ENCODE measurements at regions not wholly inside any gene's neighbourhood (a gene's known extent, or its start where the extent isn't known, plus 50 kb on each side); places are given as distances from the start of the nearest gene placed in this dataset.

DNA sequence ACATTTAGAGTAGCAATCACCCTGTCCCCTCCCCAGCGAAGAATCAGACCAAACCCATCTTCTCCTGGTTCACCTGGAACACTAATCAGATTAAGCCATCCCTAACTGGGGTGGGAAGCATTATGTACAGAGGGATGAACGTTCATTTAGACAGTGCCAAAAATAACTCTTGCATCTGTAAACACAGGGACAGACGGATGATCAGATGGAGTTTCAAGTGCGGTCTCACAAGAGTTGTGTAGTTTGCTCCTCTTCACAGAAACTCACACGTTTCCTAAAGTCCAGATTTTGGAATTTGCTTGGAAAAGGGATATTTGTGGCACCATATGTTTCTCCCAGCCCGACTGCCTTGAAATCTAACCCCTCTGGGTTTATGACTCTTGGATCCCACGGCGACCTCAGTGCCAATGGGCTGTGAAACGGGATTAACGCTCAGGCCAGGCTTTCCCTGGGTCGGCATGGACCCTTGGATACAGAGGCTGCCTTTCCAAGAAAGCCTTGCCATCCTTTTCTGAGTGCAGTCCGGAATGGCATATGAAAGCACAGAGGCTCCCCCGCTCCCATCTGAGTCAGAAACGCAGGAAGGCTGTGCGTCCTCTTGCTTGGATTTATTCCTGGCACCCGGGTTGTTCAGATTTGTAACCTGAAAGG, 293.2 kb upstream of the HABP2 start:
- DNase-seq, result no peak

DNA sequence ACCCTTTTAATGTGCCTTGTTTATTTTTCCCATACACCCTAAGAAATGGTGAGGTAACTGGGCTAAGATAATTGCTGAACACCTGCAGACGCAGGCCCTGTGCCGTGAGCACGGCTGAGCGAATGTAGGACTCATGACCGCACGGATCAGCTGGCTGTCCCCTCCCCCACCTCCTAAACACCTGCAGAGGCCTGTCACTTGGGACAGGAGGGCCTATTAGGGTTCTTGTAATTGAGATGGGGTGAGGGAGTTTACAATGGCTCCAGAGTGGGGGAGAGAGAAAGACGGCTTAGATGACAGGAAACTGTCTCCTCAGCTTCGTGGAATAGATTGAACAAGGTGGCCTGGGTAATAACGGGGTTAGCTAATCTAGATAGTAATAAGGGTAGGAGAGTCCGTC, 291.7 kb upstream of the HABP2 start:
- no peak for DNase-seq

DNA sequence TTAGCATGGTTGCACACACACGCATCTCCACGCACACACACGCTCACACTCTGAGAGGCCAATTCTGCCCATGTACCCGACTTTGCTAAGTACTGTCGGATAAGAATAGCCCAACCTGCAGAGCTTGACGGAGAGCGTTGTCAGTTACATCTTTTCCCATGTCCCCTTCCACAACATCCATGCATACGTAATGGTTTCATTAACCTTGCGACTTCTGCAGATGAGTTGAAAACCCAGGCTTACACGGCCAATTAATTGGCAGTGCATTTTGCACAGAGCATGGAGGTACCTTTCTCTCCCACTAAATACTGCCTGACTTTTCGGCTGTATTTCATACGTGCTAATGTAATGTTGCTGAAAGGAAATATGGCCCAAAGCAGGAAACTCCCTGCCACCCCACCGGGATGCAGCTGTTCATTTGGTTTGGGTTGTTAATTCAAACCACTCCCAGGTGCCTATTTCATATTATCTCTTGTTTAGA, 291.2 kb upstream of the HABP2 start:
- DNase-seq, result no peak

DNA sequence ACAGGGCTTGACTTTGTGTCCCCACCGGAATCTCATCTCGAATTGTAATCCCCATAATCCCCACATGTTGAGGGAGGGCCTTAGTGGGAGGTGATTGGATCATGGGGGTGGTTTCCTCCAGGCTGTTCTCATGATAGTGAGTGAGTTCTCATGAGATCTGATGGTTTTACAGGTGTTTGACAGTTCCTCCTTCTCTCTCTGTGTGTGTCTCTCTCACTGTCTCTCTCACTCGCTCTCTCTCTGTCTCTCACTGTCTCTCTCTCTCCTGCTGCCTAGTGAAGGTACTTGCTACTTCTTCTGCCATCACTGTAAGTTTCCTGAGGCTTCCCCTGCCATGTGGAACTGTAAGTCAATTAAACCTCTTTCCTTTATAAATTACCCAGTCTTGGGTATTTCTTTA, 289.8 kb upstream of the HABP2 start:
- no peak for DNase-seq

DNA sequence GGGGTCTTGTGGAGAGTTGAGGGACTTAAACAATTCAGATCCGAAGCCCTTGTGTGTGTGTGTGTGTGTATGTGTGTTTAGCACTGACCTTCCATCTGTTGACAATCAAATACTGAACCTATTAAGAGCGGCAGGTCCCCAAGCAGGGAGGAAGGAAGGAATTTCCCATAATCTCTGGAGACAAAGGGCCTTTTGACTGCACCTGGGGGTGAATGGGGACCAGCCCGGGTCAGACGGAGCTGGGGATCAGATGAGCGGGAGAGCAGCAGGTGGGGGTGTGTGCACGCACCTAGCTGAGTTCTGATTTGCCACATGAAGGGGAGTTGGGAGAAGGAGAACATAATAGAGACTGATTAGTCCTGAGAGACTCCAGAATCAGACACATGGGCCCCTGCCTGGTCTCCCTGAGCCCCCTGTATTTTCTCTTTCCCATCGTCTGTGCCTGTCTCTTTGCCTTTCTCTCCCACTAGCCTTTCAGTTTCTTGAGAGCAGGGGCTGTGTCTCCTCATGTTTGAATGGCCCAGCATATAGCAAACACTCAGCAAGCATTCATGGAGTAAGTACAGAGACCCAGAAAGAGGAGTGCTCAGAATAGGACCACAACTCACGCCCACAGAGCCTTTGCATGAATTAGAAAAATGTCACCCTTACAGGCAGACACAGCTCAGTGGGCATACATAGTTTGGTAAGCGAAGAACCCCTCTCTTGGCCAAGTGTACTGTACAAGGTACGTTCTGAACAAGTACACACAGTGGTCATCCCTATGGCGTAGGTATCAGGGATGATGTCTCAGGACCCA, 288.3 kb upstream of the HABP2 start:
- DNase-seq, result no peak

DNA sequence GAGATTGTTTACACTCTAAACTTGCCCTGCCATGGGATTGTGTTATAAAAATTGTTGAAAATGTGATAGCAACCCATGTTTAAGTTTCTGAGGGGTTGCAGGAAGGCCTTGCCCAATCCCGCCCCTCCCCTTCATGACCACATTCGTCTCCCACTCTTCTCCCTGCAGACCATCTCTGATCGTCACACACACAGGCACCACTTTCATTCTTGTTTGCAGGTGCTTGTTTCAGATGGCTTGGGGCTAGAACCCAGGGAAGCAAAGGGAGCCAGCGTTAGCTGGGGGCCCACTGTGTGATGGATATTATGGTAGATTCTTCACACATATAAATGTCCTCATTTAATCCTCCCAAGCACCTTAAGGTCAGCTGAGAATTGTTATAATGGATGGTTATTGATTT, 286.7 kb upstream of the HABP2 start:
- DNase-seq, result no peak

DNA sequence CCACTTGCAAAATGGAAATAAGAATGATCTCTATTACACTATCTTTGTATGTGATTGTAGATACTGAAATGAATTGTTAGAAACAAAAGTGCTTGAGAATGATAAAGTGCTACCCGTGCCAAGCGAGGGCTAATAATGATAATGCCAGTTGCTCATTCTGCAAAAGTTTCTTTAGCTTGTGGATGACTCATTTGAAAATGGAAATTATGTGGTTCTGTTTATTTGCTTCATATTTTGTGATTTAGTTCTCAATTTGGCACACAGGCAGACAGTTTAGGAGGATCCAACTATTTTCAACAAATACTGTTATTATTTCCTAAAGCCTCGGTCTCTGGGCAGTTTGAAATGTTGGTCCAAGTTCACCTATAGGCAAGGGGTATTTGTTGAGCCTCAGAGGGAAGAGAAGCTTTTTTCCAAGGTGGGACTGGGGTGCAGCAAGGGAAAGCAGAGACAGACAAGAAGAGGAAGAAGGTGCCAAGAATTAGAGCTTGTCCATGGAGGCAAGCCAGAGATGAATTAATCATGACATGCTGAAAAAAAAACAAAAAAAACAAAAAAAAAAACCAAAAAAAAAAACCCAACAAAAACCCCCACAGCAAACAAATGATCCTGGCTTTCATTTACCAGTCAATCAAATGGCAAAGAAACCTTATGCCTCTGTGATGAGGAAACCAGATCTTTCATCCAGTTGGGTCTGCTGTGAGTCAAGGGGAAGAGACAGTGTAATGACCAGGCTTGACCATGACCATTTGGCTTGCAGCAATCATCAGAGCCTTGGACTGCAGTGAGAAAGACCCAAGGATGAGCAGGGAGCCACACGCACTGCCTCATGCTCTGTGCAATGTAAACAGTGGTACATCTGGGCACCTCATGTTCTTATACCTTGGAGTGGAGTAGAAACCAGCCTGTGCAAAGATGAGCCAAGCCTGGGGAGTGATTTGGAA, 285.0 kb upstream of the HABP2 start:
- DNase-seq, result no peak

DNA sequence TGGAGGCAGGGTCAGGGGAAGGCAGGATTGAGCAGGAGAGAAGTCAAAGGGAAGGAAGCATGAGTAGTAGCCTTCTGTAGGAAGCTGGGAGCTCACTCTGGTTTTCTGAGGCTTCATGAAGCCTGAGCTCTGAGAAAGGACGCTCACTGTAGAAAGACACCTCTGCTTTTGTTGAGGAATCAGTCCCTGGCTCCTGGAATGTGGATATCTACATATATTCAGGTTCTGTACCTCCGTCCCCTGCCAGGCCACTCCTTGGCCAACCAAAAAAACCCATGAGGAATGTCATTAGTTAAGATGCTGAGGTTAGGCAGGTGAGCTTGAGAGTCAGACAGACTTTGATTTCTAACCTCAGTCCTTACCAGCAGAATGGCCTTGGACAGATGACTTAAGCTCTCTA, 283.5 kb upstream of the HABP2 start:
- no peak for DNase-seq

DNA sequence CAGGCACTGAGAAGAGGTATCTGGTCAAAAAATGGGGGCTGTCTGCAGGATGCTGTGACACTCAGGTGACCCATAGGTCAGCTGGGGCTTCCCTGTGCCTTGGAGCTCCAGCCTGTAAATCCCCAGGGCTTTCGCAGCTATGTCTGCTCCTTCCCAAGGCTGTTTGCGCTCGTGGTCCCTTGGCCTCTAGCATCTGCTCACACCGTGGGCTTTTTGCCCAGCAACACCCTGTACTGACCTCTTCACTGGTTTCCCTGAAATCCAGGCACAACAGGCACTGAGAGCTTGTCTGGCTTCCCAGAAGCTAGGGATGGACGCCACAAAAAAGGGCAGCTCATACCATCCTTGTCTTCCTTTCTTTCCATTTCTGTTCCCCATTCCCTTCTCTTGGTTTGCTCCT, 280.3 kb upstream of the HABP2 start:
- no peak for DNase-seq

DNA sequence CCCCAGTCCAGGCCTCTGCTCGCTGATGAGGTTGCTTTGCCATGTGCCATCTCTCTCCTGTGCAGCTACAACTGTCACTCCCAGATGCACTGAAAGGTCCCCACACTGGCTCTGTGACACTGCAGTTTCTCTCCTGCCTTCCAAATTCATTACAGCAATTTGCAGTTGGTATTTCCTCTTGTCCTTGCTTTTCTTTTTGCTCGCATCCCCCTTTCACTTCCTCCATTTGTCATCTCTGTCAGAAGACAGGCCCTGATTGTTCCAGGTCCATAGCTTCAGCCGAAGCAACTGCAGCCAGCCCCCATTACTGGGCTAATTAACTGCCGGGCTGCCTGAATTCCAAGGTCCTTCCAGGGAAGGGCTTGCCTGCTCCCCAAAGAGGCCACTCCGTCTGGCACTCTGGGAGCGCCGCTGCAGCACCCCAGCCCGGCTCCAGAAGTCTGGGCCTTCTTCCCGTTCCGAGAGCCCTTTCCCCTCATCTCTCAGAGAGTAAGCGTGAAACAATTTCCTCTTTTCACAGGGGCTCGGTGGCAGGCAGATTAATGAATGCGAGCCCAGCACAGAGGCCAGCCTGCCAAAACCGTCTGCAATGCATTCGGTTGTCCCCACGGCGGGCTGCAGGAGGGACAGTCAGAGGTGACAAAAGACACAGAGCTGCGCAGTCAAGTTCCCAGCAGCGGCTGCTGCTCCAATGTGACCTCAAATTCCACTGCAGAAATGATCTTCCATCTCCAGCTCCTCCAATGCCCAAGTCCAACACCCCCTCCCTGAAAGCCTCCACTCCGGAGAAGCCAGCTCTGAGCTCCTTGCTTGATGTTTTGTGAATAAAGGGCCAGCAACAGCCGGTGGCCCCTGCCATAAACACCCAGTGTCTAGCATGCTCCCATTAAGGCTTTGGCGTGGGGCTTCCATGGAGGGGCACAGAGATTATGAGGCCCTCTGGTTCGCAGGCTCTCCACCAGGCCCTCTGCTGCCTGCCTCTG, 279.4 kb upstream of the HABP2 start:
- DNase-seq, result no peak

DNA sequence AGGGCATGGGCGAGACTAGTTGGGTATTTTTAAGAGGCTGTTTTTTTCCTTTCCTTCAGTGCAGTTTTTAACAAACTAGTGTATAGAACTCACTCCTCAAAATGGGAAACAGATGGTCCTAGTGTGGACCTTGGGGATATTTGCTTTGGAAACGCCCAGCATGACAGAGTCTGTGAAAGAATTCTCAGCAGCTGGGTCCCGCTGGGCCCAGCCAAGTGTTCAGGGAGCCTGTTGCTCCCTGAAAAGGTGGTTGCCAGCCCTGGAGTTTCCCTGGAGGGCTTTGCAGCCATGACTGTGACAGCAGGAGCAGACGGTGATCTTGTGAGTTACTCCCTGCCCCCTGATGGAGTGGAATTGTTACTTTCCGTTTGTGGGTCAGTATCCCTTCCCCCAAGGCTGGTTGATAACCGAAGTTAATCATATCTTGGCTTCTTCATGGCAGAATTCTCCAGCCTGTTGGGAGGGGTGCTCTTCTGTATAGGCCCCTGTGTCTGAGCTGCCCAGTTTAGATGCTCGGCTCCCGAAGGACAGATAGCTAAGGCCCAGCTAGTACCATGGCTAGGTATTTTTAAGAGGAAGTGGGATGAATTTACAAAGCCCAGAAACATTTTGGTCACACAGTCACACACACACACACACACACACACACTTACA, 278.6 kb upstream of the HABP2 start:
- DNase-seq, result no peak

DNA sequence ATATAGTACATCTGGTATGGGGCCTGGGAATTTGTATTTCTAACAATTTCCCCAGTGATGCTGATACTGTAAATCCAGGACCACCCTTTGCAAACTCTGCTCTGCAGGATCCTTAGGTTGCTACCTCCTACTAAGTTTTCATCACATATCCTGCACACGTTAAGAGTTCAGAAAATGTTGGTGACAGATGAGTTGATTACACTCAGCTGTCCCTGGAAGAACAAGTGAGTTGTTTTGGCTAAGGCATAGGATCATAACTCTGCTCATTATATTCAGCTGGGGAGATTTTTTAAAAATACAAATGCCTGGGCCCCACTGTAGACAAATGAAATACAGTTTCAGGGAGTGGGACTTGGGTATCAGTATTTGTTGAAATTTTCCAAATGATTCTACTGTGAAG, 274.6 kb upstream of the HABP2 start:
- no peak for DNase-seq

DNA sequence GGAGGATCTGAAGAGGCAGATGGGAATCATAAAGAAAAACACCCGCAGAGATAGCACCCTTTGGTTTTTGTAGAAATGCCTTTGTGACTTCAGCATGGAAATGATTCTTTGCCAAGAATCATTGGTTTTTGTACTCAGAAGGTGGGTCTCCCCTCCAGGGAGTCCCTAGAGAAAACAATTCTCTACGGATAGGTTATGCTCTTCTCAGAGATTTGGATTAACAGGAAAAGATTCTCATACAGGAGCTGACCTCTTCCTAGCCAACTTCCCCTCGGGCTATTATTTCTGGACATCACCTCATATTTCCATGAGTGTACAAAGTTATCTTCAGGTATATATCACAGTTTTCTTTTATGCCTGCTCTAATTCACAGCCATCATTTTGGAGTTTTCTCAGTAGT, 274.2 kb upstream of the HABP2 start:
- no peak for DNase-seq

DNA sequence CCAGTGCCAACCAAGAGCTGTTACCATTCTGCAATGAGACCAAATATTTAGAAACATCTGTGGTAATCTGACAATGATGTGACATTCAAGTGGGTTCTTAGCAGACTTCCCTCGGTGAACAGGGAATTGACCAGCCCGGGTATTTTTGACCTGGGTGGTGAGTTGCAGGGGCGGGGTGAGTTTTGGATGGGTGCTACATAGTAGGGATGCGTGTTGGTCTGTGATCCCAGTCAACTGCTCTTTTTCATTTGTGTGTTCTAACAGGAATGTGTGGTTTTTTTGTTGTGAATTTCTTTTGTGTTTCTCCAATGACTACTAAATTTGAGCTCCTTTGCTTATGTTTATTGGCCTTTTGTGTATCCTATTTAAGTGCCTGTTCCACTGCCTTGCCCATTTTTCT, 273.6 kb upstream of the HABP2 start:
- DNase-seq, result no peak

DNA sequence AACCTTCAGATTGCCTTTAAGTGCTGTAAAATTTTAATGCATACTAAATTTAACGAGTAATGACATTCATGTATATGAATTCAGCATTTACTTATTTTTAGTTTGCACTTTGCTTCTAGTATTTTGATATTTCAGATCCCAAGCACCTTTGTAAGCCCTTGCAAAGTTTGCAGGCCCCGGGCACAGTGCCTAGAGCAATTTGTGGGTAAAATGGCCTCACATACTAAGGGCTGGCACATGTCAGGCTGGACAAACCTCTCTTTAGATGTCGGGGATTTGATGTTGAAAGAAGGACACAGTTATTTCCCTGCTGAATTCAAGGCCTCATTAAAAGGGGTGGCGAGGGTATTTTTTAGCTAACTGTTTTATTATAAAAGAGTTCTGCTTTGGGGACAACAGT, 270.3 kb upstream of the HABP2 start:
- DNase-seq, result no peak

DNA sequence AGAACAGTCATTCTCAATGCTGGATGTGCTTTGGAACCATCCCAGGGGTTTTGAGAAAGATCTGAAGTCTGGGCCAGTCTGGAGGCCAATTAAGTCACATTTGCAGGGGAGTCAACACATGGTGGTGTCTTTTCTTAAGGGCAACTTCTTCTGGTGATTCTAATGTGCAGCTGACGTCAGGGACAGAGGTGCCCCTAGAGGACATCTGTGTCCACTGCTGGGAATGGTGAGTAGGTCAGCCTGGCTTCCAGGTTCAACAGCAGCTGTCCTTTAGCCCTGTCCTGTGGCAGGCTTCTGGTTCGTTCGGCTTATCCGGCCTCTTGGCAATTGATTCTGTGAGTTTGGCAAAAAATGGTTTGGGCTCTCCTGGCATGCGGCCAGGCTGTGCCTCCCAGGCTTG, 269.7 kb upstream of the HABP2 start:
- no peak for DNase-seq

DNA sequence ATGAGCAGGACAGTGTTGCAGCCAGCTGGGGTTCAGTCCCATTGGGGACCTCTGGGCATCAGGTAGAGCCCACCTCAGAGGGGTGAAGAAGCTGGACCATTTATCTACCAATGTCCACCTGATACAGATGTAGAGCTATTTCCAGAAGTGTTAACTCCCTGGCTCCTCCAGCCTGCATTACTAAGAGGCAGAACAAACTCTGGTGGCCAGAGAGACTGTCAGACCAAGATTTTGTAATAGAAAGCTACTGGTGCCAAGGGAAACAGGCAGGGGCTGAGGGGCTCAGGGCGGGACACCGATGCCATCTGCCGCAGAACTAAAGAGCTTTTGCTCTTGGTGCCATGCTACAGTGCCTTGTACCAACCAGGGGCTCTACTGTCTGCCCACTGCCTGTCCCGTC, 268.2 kb upstream of the HABP2 start:
- no peak for DNase-seq

DNA sequence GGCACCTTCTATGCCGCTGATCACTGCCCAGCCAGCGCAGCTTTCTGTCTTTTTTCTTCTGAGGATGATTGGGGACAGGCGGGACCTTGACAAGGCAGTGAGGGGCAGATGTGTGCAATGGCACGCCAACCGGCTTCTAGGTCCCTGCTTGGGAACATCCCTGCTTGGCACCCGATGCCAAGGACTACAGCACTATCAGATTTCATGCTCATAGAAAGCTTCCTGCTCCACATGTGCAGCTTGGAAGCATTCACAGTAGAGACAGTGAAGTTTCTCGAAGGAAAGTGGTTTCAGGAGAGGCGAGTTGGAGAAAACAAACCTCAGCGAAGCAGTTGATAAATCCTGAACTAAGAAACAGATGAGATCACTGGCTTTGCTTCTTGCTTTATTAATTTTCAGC, 267.5 kb upstream of the HABP2 start:
- no peak for DNase-seq

DNA sequence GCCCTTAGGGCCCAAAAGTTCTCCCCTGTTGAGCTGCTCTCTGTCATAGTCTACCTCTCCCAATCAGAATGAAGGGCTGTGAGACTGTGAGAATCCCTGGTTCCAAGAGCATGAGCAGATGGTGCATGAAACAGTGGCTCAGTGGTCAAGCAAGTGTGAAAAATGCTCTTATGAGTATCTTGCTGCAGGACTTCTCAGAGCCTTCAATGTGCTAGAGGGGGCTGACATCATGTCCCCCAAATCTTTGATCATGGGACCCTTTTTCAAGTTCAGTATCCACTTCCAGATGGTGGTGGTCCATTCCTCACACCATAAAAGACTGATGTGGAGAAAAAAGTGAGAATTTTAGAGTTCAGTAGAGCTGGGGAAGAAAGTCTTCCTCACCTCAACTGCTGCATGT, 265.3 kb upstream of the HABP2 start:
- DNase-seq, result no peak

DNA sequence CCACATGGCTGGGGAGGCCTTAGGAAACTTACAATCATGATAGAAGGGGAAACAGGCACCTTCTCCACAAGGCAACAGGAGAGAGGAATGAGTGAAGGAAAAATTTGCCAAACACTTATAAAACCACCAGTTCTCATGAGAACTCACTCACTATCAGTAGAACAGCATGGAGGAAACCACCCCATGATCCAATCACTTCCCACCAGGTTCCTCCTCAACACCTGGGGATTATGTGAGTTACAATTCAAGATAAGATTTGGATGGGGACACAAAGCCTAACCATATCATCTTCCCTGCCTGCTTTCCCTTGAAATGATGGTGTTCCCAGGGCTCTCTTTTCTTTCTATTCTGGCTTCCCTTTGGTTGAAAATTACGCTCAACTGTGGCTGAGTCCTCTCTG, 262.7 kb upstream of the HABP2 start:
- DNase-seq, result no peak

DNA sequence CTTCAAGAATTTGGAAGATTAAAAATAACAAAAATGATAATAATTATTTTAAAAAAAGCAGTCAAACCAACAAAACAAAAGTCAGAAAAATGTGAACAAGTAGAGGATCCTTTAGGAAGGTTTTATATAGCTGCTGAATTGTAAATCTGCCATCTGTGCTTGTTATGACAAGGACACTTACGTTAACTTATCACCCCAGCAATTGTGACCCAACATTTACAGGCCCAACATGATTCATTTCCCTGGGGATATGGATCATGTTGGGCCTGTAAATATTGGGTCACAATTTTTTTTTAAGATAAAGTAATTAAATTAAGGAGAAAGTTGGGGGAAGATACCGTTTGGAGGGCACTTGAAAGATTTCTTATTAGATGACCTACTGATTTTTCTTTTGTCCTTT, 261.4 kb upstream of the HABP2 start:
- DNase-seq, result no peak

DNA sequence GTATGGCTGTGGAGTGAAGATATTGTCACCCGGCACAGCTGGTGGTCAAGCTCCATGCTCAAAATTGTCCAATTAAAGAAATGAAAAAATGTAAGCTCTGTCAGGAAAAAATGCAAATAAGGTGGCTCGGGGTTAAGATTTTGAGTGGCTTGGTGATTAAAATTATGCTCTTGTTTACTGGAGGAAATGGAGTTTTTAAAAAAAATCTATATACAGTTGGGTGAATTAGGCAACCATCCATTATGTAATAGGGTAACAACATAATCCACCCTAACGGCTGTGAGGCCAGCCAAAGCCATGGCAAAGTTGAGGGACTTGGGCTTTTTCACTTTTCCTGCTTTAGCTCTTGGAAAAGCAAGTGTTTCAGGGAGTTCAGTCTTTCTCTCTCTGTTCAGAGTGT, 260.8 kb upstream of the HABP2 start:
- no peak for DNase-seq

All from stimulated activated CD4-positive, alpha-beta T cell treated with anti-CD3 and anti-CD28 coated beads, Interleukin-12 subunit alpha, Interleukin-12 subunit beta, amount 100 ng/mL, for 4 hours (primary cell).